H9 (cell line): ENCODE measurements at regions not wholly inside any gene's neighbourhood (a gene's known extent, or its start where the extent isn't known, plus 50 kb on each side); places are given as distances from the start of the nearest gene placed in this dataset.

Source experiments
- DNase-seq: peaks from one replicate; pipeline ENCODE4 v3.0.0-alpha.2; 2017
- H2AFZ ChIP-seq: one replicate; pipeline ENCODE4 v1.6.1; 2013; ENCODE audit warnings: mild to moderate bottlenecking, low read length, control low read depth, moderate library complexity
- H2AK5ac ChIP-seq: 2 replicates; pipeline ENCODE4 v1.6.1; 2013; ENCODE audit warnings: low read length, control low read depth, mixed read lengths; ENCODE audit not compliant: insufficient read length
- H2BK120ac ChIP-seq: one replicate; pipeline ENCODE4 v1.6.1; 2013; ENCODE audit warnings: low read depth, mild to moderate bottlenecking, low read length, control low read depth, inconsistent platforms; ENCODE audit not compliant: poor library complexity, severe bottlenecking
- H2BK12ac ChIP-seq: 2 replicates; pipeline ENCODE4 v1.6.1; 2013; ENCODE audit warnings: low read length, control low read depth, mixed read lengths, low read depth; ENCODE audit not compliant: insufficient read length
- H2BK15ac ChIP-seq: 2 replicates; pipeline ENCODE4 v1.6.1; 2013; ENCODE audit warnings: low read depth, low read length, control low read depth
- H2BK20ac ChIP-seq: one replicate; pipeline ENCODE4 v1.6.1; 2013; ENCODE audit warnings: low read depth, mild to moderate bottlenecking, low read length, control low read depth, inconsistent platforms; ENCODE audit not compliant: poor library complexity, severe bottlenecking
- H2BK5ac ChIP-seq: 2 replicates; pipeline ENCODE4 v1.6.1; 2013; ENCODE audit warnings: low read length, control low read depth, mixed read lengths; ENCODE audit not compliant: insufficient read length
- H3K14ac ChIP-seq: 2 replicates; pipeline ENCODE4 v1.6.1; 2013; ENCODE audit warnings: low read length, control low read depth; ENCODE audit not compliant: insufficient read depth
- H3K18ac ChIP-seq: 2 replicates; pipeline ENCODE4 v1.6.1; 2013; ENCODE audit warnings: low read depth, mild to moderate bottlenecking, mixed read lengths, low read length, control low read depth; ENCODE audit not compliant: insufficient read length
- H3K23ac ChIP-seq: 2 replicates; pipeline ENCODE4 v1.6.1; 2013; ENCODE audit warnings: low read length, control low read depth, mixed read lengths, low read depth; ENCODE audit not compliant: insufficient read length
- H3K23me2 ChIP-seq: 2 replicates; pipeline ENCODE4 v1.6.1; 2013; ENCODE audit warnings: low read depth, mild to moderate bottlenecking, mixed read lengths, low read length, control low read depth; ENCODE audit not compliant: insufficient read length, poor library complexity, severe bottlenecking
- H3K27ac ChIP-seq: 2 replicates; pipeline ENCODE4 v1.5.1; 2013; ENCODE audit warnings: low read length, control low read depth, mixed read lengths, low read depth; ENCODE audit not compliant: insufficient read length
- H3K27me3 ChIP-seq: 2 replicates; pipeline ENCODE4 v1.6.1; 2013; ENCODE audit warnings: low read length, control low read depth, inconsistent platforms; ENCODE audit not compliant: insufficient read depth
- H3K4ac ChIP-seq: 2 replicates; pipeline ENCODE4 v1.6.1; 2013; ENCODE audit warnings: low read depth, mild to moderate bottlenecking, control low read depth, inconsistent platforms, low read length, moderate library complexity
- H3K4me1 ChIP-seq: 2 replicates; pipeline ENCODE4 v1.6.1; 2013; ENCODE audit warnings: low read length, control low read depth, inconsistent platforms; ENCODE audit not compliant: insufficient read depth
- H3K4me2 ChIP-seq: 2 replicates; pipeline ENCODE4 v1.6.1; 2013; ENCODE audit warnings: low read length, control low read depth, mixed read lengths; ENCODE audit not compliant: insufficient read length, insufficient read depth
- H3K56ac ChIP-seq: 2 replicates; pipeline ENCODE4 v1.6.1; 2013; ENCODE audit warnings: low read depth, mild to moderate bottlenecking, mixed read lengths, low read length, control low read depth; ENCODE audit not compliant: insufficient read length
- H3K79me1 ChIP-seq: 2 replicates; pipeline ENCODE4 v1.6.1; 2013; ENCODE audit warnings: low read depth, mild to moderate bottlenecking, moderate library complexity, low read length, control low read depth, inconsistent platforms; ENCODE audit not compliant: insufficient read depth, poor library complexity, severe bottlenecking
- H3K79me2 ChIP-seq: 2 replicates; pipeline ENCODE4 v1.6.1; 2013; ENCODE audit warnings: low read length, control low read depth, inconsistent platforms; ENCODE audit not compliant: insufficient read depth
- H3K9ac ChIP-seq: 2 replicates; pipeline ENCODE4 v1.6.1; 2013; ENCODE audit warnings: low read length, control low read depth, mixed read lengths; ENCODE audit not compliant: insufficient read length; ENCODE audit errors: extremely low read depth
- H3K9me3 ChIP-seq: one replicate; pipeline ENCODE4 v1.6.1; 2013; ENCODE audit warnings: low read depth, low read length, inconsistent platforms; ENCODE audit not compliant: control insufficient read depth
- H3T11ph ChIP-seq: one replicate; pipeline ENCODE4 v1.6.1; 2013; ENCODE audit warnings: mild to moderate bottlenecking, low read length, control low read depth, inconsistent platforms
- H4K20me1 ChIP-seq: one replicate; pipeline ENCODE4 v1.6.1; 2013; ENCODE audit not compliant: control insufficient read depth, insufficient read length, insufficient read depth
- H4K5ac ChIP-seq: 2 replicates; pipeline ENCODE4 v1.6.1; 2013; ENCODE audit warnings: low read depth, mild to moderate bottlenecking, mixed read lengths, low read length, control low read depth; ENCODE audit not compliant: insufficient read length
- H4K8ac ChIP-seq: replicated peaks from 2 replicates; pipeline ENCODE4 v1.6.1; 2013; ENCODE audit warnings: low read length, control low read depth, mixed read lengths, low read depth; ENCODE audit not compliant: insufficient read length
- H4K91ac ChIP-seq: 2 replicates; pipeline ENCODE4 v1.6.1; 2013; ENCODE audit warnings: low read depth, mild to moderate bottlenecking, moderate library complexity, mixed read lengths, low read length, control low read depth; ENCODE audit not compliant: insufficient read length
- H3K27ac Mint-ChIP-seq, 3 experiments: 2 replicates in 2 of 3; 3 replicates in 1 of 3; pipeline ENCODE4 v1.8.0; 2020 to 2021; ENCODE audit warnings: mixed read lengths in 3 of 3, mild to moderate bottlenecking in 1 of 3, moderate library complexity in 1 of 3
- H3K27me3 Mint-ChIP-seq: 2 replicates; pipeline ENCODE4 v1.8.0; 2021; ENCODE audit warnings: low read depth, mild to moderate bottlenecking, moderate library complexity, mixed read lengths
- H3K36me3 Mint-ChIP-seq, 3 experiments: 2 replicates in 2 of 3; 3 replicates in 1 of 3; pipeline ENCODE4 v1.8.0; 2020 to 2021; ENCODE audit warnings: low read depth in 3 of 3, mixed read lengths in 3 of 3; ENCODE audit not compliant: insufficient read depth in 1 of 3
- H3K4me1 Mint-ChIP-seq, 2 experiments: 2 replicates each; pipeline ENCODE4 v1.8.0; 2020; ENCODE audit warnings: mixed read lengths in 2 of 2
- H3K4me3 Mint-ChIP-seq, 2 experiments: 2 replicates in 1 of 2; 3 replicates in 1 of 2; pipeline ENCODE4 v1.8.0; 2020 to 2021; ENCODE audit warnings: mild to moderate bottlenecking in 2 of 2, mixed read lengths in 2 of 2, moderate library complexity in 1 of 2
- H3K9me3 Mint-ChIP-seq, 2 experiments: 2 replicates in 1 of 2; 3 replicates in 1 of 2; pipeline ENCODE4 v1.8.0; 2020; ENCODE audit warnings: mild to moderate bottlenecking in 2 of 2, mixed read lengths in 2 of 2, moderate library complexity in 1 of 2
- CTCF ChIP-seq: fragments of 200-600 bp; sonication (generic); conservative IDR thresholded peaks from 3 replicates; pipeline ENCODE4 v1.8.0; 2021; ENCODE audit warnings: antibody characterized with exemption, mild to moderate bottlenecking
- WGBS: extraction: QIAGEN DNeasy Blood & Tissue Kit; methylation state at CpG from one replicate; pipeline ENCODE4 v1.1.7; 2013; ENCODE audit warnings: missing lambda C conversion rate, low lambda C conversion rate, mixed read lengths; ENCODE audit not compliant: insufficient read length; ENCODE audit errors: extremely low coverage; 5-methylcytosine and 5-hydroxymethylcytosine counted together

- no peak for TF ChIP-seq CTCF
- peaks cover 0 to 11% (median 1%) of the 10 kb centered on the region in 3 experiments; a peak in 3 of 7 replicates for H3K36me3 Mint-ChIP-seq
These were observed 71.1 kb upstream of the SH3PXD2B start for GRCh38 chr5:172525307-172525995.

More at GRCh38 chr5:172525307-172525995, 71.1 kb upstream of the SH3PXD2B start:
- Mint-ChIP-seq H3K4me3 (no peak overlapping the region), H3K4me1 (no peaks in the 10 kb centered on the region), H3K27me3 (peaks cover 43% of the 10 kb centered on the region), H3K27ac (no peak overlapping the region), H3K9me3 (peaks cover 17 to 24% of the 10 kb centered on the region in 2 experiments)
- H3K56ac ChIP-seq = no peak overlapping the region
- no peak overlapping the region for H2BK12ac ChIP-seq
- no peak overlapping the region for H2BK20ac ChIP-seq
- H3K18ac ChIP-seq = no peak overlapping the region
- no peak overlapping the region for H2BK5ac ChIP-seq
- no peak overlapping the region for H3K9ac ChIP-seq
- no peaks in the 10 kb centered on the region for H3K23me2 ChIP-seq
- no peak overlapping the region for H2AFZ ChIP-seq
- no peak overlapping the region for H2BK15ac ChIP-seq
- H3K9me3 ChIP-seq = no peaks in the 10 kb centered on the region
- H3K79me2 ChIP-seq = no peaks in the 10 kb centered on the region
- no peak overlapping the region for H3K4me2 ChIP-seq
- no peak overlapping the region for H2AK5ac ChIP-seq
- H3K4ac ChIP-seq = no peak overlapping the region
- no peaks in the 10 kb centered on the region for H3K4me1 ChIP-seq
- no CpG with 5 or more reads among the region's 5 CpGs for WGBS
- H3K14ac ChIP-seq = no peak overlapping the region
- no peak overlapping the region for H3K27ac ChIP-seq
- no peak overlapping the region for H3T11ph ChIP-seq
- no peak overlapping the region for H3K23ac ChIP-seq
- H2BK120ac ChIP-seq = no peak overlapping the region
- no peak overlapping the region for H4K8ac ChIP-seq
- no peaks in the 10 kb centered on the region for H3K79me1 ChIP-seq
- no peak overlapping the region for H4K5ac ChIP-seq
- H4K91ac ChIP-seq = no peak overlapping the region
- no peak for DNase-seq
- H3K27me3 ChIP-seq = no peaks in the 10 kb centered on the region
- no peaks in the 10 kb centered on the region for H4K20me1 ChIP-seq
